Stomach (tissue), 8 donors: ENCODE measurements at regions not wholly inside any gene's neighbourhood (a gene's known extent, or its start where the extent isn't known, plus 50 kb on each side); places are given as distances from the start of the nearest gene placed in this dataset.
A peak's percentile ranks its signal among the peaks of the same experiment; 100 is the strongest.

ENCODE experiments used
- DNase-seq, 2 donors: peaks; one replicate each; pipeline versions ENCODE4 v3.0.0 to v3.0.0-alpha.2; 2013 to 2019
- H3K27ac ChIP-seq, 5 donors: fragments of 200-600 bp in 4 of 5; sonication (generic) in 4 of 5; one replicate each; pipeline ENCODE4 v1.5.1; 2013 to 2019; ENCODE audit warnings: mild to moderate bottlenecking in 1 of 5, moderate library complexity in 1 of 5
- H3K27me3 ChIP-seq, 3 donors: fragments of 200-600 bp; sonication (generic); one replicate each; pipeline ENCODE4 v1.5.1; 2017 to 2019; ENCODE audit warnings: mixed run types in 1 of 3
- H3K36me3 ChIP-seq, 4 donors: fragments of 200-600 bp; sonication (generic); 1 replicate in 3 of 4; 2 replicates in 1 of 4; pipeline ENCODE4 v1.5.1; 2016 to 2019
- H3K4me1 ChIP-seq, 4 donors: fragments of 200-600 bp; sonication (generic); one replicate each; pipeline ENCODE4 v1.5.1; 2016 to 2019
- H3K4me3 ChIP-seq, 4 donors: fragments of 200-600 bp; sonication (generic) in 3 of 4; one replicate each; pipeline ENCODE4 v1.5.1; 2016 to 2019; ENCODE audit warnings: mild to moderate bottlenecking in 1 of 4
- H3K9me3 ChIP-seq, 4 donors: fragments of 200-600 bp; sonication (generic); one replicate each; pipeline ENCODE4 v1.5.1; 2016 to 2019
- CTCF ChIP-seq, 7 experiments: fragments of 450-650 bp in 4 of 7; fragments of 200-600 bp in 3 of 7; sonication (generic) in 3 of 7; IDR thresholded peaks; one replicate each; pipeline ENCODE4 v1.5.1; 2016 to 2019; ENCODE audit warnings: antibody characterized with exemption in 7 of 7, control low read depth in 2 of 7, mild to moderate bottlenecking in 1 of 7
- EP300 ChIP-seq: sonication (generic); formaldehyde crosslinking; IDR thresholded peaks from one replicate; pipeline ENCODE4 v1.6.1; 2017; ENCODE audit warnings: antibody characterized with exemption
- POLR2A ChIP-seq, 4 donors: fragments of 450-650 bp; IDR thresholded peaks; one replicate each; pipeline ENCODE4 v1.6.1; 2016; ENCODE audit warnings: antibody characterized with exemption in 4 of 4, control low read depth in 2 of 4, mild to moderate bottlenecking in 1 of 4, moderate library complexity in 1 of 4
- POLR2AphosphoS5 ChIP-seq, 3 donors: sonication (generic); formaldehyde crosslinking; IDR thresholded peaks; one replicate each; pipeline ENCODE4 v1.6.1; 2016; ENCODE audit warnings: antibody characterized with exemption in 3 of 3
- WGBS, 5 donors: extraction: QIAGEN DNeasy Blood & Tissue Kit in 3 of 5; methylation state at CpG; one replicate each; pipeline versions ENCODE4 v1.1.5 to v1.1.7; 2013 to 2018; 5-methylcytosine and 5-hydroxymethylcytosine counted together
- intact Hi-C: fragments of 100-400 bp; cut with DNase I; formaldehyde crosslinking; loops from one replicate; pipeline ENCODE4 v1.15.1; 2023; ENCODE audit warnings: low total_unique reads
- donor health status: healthy with polysubstance abuse.
- donor health status: Bipolar disorder and iron deficiency.
- donor health status: healthy.

GRCh38 chr2:60675301-60675700 is 80.8 kb upstream of the PAPOLG start:
- Histone ChIP-seq H3K4me1 (peaks cover 0 to 9% (median 2%) of the 10 kb centered on the region in 4 donors), H3K4me3 (no peak overlapping the region), H3K9me3 (no peaks in the 10 kb centered on the region), H3K27me3 (peaks cover 0 to 31% (median 4%) of the 10 kb centered on the region in 3 donors), H3K36me3 (no peaks in the 10 kb centered on the region), H3K27ac (no peak overlapping the region)
- TF ChIP-seq POLR2A (IDR thresholded peaks at IDR 0.05) (no peak), POLR2AphosphoS5 (IDR thresholded peaks at IDR 0.05) (no peak), EP300 (no peak), CTCF (IDR thresholded peaks at IDR 0.05) (no peak)
- intact Hi-C loops, result no loop called here
- DNase-seq, result no peak
- 60 to 76% (median 67%) methylated on average over 3 of the region's 3 CpGs for WGBS, 5 donors

- TF ChIP-seq POLR2AphosphoS5 (IDR thresholded peaks at IDR 0.05) (no peak), CTCF (IDR thresholded peaks at IDR 0.05) (no peak), EP300 (no peak), POLR2A (IDR thresholded peaks at IDR 0.05) (no peak)
Observed at GRCh38 chr2:60676706-60677330, 79.2 kb upstream of the PAPOLG start.

GRCh38 chr2:60677356-60677755 is 78.7 kb upstream of the PAPOLG start:
- WGBS, 5 donors, result 27 to 41% (median 38%) methylated on average over 4 of the region's 4 CpGs
- peaks cover 0 to 33% (median 4%) of the 10 kb centered on the region in 3 donors for H3K27me3 ChIP-seq
- no peak overlapping the region for H3K4me3 ChIP-seq
- no peak for TF ChIP-seq CTCF (IDR thresholded peaks at IDR 0.05)
- TF ChIP-seq POLR2A (IDR thresholded peaks at IDR 0.05), result no peak
- TF ChIP-seq EP300, result no peak
- TF ChIP-seq POLR2AphosphoS5 (IDR thresholded peaks at IDR 0.05), result no peak
- no peaks in the 10 kb centered on the region for H3K9me3 ChIP-seq
- no peaks in the 10 kb centered on the region for H3K36me3 ChIP-seq
- peaks cover 0 to 9% (median 2%) of the 10 kb centered on the region in 4 donors for H3K4me1 ChIP-seq
- intact Hi-C loops, result no loop called here
- DNase-seq, result peak in 1 of 2 donors; percentile 45
- no peak overlapping the region for H3K27ac ChIP-seq

More at GRCh38 chr2:60676706-60677330, 79.2 kb upstream of the PAPOLG start:
- intact Hi-C loops, result no loop called here
- peak in 1 of 2 donors; percentile 25 for DNase-seq
- Histone ChIP-seq H3K4me1 (peaks cover 0 to 9% (median 2%) of the 10 kb centered on the region in 4 donors), H3K4me3 (no peak overlapping the region), H3K9me3 (no peaks in the 10 kb centered on the region), H3K27ac (no peak overlapping the region), H3K27me3 (peaks cover 0 to 33% (median 4%) of the 10 kb centered on the region in 3 donors), H3K36me3 (no peaks in the 10 kb centered on the region)
- 37 to 50% (median 41%) methylated on average over 4 of the region's 4 CpGs for WGBS, 5 donors

- intact Hi-C loops, result no loop called here
- H3K27ac ChIP-seq, result no peak overlapping the region
- H3K4me3 ChIP-seq, result no peak overlapping the region
- H3K36me3 ChIP-seq, result no peaks in the 10 kb centered on the region
- DNase-seq, result no peak
- 48 to 59% (median 53%) methylated on average over 7 of the region's 7 CpGs for WGBS, 5 donors
- no peaks in the 10 kb centered on the region for H3K9me3 ChIP-seq
- peaks cover 0 to 33% (median 4%) of the 10 kb centered on the region in 3 donors for H3K27me3 ChIP-seq
- peaks cover 0 to 9% (median 2%) of the 10 kb centered on the region in 4 donors for H3K4me1 ChIP-seq
- no peak for TF ChIP-seq POLR2AphosphoS5 (IDR thresholded peaks at IDR 0.05)
- no peak for TF ChIP-seq CTCF (IDR thresholded peaks at IDR 0.05)
- no peak for TF ChIP-seq POLR2A (IDR thresholded peaks at IDR 0.05)
- TF ChIP-seq EP300, result no peak
Observed at GRCh38 chr2:60678551-60678950, 77.5 kb upstream of the PAPOLG start.
